GM19351 (cell line): ENCODE measurements at regions not wholly inside any gene's neighbourhood (a gene's known extent, or its start where the extent isn't known, plus 50 kb on each side); places are given as distances from the start of the nearest gene placed in this dataset.

Experiments
- ATAC-seq: cut with Tn5 transposase; IDR thresholded peaks from one replicate; pipeline ENCODE4 v1.9.1; 2021; ENCODE audit warnings: mild to moderate bottlenecking, moderate library complexity; ENCODE audit not compliant: unreplicated experiment

GRCh38 chr10:128485701-128486235, 359.5 kb upstream of the MKI67 start:
- no peak for ATAC-seq

GRCh38 chr10:128487517-128487916, 361.3 kb upstream of the MKI67 start:
- ATAC-seq = no peak

- no peak for ATAC-seq
Observed at GRCh38 chr10:128489324-128490247, 363.4 kb upstream of the MKI67 start.

GRCh38 chr10:128491686-128492085, 365.5 kb upstream of the MKI67 start:
- ATAC-seq = no peak

GRCh38 chr10:128493811-128494210, 367.6 kb upstream of the MKI67 start:
- no peak for ATAC-seq

- no peak for ATAC-seq
Observed at GRCh38 chr10:128494665-128495064, 368.4 kb upstream of the MKI67 start.

GRCh38 chr10:128497660-128498377, 371.6 kb upstream of the MKI67 start:
- no peak for ATAC-seq

GRCh38 chr10:128498378-128498730, 372.1 kb upstream of the MKI67 start:
- no peak for ATAC-seq

GRCh38 chr10:128498746-128499145, 372.5 kb upstream of the MKI67 start:
- no peak for ATAC-seq

- ATAC-seq = no peak
Observed at GRCh38 chr10:128499486-128499885, 373.3 kb upstream of the MKI67 start.

- ATAC-seq = no peak
Observed at GRCh38 chr10:128499956-128500355, 373.7 kb upstream of the MKI67 start.

- ATAC-seq = no peak
Observed at GRCh38 chr10:128500642-128501041, 374.4 kb upstream of the MKI67 start.

- ATAC-seq = no peak
Observed at GRCh38 chr10:128505346-128505745, 379.1 kb upstream of the MKI67 start.

GRCh38 chr10:128506423-128506822, 380.2 kb upstream of the MKI67 start:
- no peak for ATAC-seq

- ATAC-seq = no peak
Observed at GRCh38 chr10:128507066-128507465, 380.8 kb upstream of the MKI67 start.

GRCh38 chr10:128511284-128511683, 385.1 kb upstream of the MKI67 start:
- ATAC-seq = no peak

- ATAC-seq = no peak
Observed at GRCh38 chr10:128512767-128513166, 386.5 kb upstream of the MKI67 start.

GRCh38 chr10:128514536-128514935, 388.3 kb upstream of the MKI67 start:
- no peak for ATAC-seq

- no peak for ATAC-seq
Observed at GRCh38 chr10:128516180-128516579, 390.0 kb upstream of the MKI67 start.

- ATAC-seq = no peak
Observed at GRCh38 chr10:128517167-128517566, 390.9 kb upstream of the MKI67 start.

- no peak for ATAC-seq
Observed at GRCh38 chr10:128518000-128518399, 391.8 kb upstream of the MKI67 start.

GRCh38 chr10:128519581-128519980, 393.4 kb upstream of the MKI67 start:
- ATAC-seq = no peak
